Inferior parietal cortex (tissue), 1 donor: ENCODE measurements at regions not wholly inside any gene's neighbourhood (a gene's known extent, or its start where the extent isn't known, plus 50 kb on each side); places are given as distances from the start of the nearest gene placed in this dataset.

Source experiments
- DNase-seq: peaks from one replicate; pipeline ENCODE4 v3.0.0-alpha.2; 2016; ENCODE audit errors: extremely low spot score

DNA sequence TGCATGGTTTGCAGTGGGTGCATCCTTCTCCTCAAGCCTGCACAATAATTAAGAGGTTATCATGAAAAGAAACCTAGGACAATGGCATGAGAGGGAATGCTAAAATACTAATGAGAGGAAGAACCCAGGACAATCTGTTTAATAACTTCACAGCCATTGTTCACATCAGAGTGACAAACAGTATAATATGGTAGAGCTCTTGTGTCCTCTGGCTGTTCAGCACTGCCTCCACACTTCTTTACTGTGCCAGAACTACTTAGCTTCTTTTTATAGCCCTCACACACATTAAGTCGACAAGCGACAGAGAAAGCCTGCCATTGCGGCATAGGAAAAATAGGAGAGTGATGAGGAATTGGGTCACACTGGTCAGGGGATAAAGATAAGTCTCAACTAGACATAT, 65.0 kb upstream of the MEIS2 start:
- DNase-seq = no peak

DNA sequence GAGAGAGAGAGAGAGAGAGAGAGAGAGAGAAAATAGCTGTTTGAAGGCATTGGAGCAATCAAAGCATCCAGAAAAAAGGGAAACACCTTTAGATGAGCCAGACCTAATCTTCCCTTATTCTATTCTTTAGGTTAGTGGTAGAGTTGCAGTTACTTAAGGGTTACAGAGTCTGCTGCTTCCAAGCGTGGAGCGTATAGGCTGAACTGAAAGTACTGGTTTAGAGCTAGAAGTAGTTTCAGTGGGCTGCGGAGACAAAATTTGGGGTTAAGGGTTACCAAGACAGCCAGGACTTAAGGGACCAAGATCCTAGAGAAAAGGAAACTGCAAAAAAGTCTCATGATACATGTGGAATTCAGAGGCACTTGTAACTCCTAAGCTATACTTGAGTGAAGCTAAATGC, 66.1 kb upstream of the MEIS2 start:
- no peak for DNase-seq

DNA sequence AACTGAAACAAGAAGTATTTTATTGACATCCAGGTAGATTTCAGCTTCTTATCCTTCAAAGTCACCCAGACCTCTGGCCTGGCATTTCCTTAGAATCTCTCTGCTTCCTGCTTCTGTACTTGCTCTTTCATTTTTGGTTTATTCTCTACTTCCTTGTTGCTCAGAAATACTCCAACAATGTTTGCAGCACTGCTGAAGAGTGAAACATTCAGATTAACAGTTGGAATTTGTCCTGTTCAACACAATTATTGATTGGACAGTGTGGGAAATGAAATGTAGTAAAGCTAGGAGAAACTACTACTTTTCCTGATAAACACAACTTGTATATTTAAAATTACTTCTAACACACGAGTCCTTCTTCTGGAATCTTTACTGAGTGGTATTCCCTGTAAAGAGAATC, 81.0 kb upstream of the MEIS2 start:
- DNase-seq = no peak

DNA sequence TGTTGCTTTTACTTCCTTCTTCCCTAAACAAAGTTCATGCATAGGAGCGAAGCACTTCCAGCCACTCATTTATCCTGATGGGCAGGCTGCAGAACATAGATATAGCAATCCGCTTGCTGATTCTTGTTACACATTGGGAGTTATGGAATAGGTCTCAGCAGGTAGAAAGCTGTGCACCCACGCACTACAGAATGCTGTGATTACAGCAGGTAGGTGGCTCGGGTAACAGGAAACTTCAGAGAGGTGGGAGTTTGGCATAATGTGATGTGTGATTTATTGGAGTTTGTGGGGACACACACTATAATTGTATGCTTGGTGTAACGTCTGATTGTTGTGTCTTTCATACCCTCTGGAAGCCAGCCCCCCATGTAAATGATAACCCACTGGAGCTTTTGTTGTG, 99.2 kb upstream of the MEIS2 start:
- no peak for DNase-seq

DNA sequence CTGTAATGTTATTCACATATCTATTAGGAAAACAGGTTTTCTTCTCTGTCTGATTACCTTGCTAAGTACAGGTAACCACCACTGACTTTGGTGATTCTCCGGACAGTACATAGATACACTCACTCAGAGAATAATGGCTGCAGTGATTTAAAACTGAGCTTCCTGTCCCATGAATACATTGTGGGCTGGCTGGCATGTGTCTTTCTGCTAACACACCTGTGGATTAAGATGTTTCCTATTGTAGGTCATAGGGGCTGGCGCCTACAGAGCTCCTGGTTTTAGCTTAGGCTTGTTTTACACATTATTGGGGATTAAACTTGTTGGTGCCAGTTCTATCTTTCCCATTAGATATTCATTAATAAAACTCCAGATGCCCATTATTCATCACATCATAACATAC, 102.7 kb upstream of the MEIS2 start:
- no peak for DNase-seq

DNA sequence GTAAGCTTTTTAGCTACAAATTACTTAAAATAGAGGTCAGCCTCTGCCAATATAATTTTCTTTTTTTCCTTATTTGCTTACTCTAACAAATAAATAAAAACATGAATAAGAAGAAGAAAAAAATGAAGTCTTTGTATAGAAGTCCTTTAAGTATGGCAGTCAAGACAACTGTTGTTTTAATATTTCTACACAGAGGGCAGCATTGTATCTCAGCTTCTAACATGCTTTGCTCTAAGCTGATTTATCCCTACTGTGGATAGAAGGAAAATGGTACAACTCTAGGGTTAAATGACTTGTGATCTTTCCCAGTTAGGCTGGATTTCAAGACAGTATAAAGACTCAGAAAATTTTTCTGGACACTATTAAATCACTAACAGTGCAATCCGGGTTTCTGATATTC, 104.3 kb upstream of the MEIS2 start:
- no peak for DNase-seq

DNA sequence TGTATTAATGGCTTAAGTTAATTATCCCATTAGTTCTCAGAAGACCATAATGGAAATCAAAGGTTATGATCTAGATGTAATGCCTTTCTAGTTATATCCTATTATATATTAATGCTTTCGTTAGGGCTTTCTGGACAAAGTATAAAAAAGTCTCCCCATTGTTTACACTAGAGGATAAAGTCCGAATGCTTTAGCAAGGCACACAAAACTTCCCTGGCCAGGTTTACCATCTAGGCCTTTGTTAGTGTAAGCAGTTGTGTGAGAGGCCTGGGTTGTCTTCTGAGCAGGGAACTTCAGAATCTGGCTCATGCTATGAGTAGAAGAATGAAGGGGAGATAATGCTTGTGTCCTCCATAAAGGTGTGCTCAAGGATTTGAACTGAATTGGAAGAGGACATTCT, 106.3 kb upstream of the MEIS2 start:
- DNase-seq = no peak

DNA sequence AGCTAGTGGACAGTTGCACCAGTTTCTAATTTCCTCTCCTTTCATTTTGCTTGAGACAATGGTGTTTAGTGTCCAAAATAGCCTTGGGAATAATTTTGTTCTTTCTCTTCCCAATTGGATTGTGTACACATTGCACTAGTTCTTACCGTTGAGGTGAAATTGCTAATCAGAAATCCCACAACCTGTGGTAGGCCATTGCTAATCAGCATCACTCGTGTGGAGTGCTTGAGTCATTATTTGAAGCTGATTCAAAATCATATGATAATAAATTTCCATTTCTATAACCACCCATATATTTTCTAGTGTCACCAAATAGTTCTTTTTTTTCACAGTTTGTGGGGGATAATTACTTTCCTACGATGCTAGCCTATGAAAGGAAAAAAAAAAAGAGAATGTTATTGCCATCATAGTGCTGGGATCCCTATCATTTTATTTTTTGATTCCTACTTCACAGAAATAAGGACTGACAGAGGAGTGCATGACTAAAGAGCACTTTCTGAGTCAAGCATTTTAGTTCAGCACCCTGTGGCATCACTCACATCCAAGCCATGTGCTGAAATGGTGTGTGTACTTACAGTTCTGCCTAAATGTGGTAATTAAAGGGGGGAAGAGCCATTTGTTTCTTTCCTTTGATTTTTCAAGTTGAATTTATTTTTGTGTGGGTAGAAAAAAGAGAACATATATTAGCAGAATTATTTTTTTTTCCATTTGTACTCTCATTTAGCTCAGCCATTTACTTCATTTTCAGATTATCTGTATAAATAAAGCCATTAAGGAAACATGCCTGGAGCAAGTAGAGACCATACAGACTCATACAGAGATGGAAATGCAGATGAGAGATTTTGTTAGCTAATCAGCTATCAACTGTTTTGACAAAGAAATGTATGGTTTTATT, 108.0 kb upstream of the MEIS2 start:
- DNase-seq = no peak

DNA sequence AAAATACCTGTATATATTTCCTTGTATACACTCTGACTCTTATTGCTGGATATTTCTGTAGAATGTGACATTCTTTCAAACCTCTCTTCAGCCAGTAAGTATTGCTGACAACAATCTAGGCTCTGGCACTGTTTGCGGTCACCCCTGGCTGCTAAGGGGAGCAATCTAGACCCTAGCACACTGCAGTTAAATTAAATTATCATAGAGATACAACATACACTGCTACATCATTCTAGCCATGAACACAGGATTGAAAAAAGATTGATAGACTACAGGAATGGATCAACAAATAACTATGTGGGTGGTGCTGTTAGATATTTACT, 108.7 kb upstream of the MEIS2 start:
- no peak for DNase-seq

DNA sequence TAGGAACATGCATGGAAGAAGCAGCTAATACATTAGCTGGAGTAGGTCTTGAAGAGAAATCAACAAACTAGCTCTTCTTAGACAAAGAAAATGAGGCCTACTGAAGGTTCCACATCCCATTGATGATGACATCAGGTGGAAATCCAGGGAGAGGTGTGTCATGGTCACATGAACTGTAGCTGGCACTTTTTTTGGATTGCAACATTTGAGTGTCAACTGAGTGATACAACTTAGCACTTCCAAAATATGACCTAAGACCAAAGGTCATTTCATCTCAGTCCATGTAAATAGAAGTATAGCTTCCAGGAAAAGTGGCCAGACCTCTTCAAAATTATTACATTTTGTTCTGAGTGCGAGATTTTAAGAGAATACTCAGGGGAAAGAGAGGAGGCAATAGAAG, 117.2 kb upstream of the MEIS2 start:
- DNase-seq = no peak

DNA sequence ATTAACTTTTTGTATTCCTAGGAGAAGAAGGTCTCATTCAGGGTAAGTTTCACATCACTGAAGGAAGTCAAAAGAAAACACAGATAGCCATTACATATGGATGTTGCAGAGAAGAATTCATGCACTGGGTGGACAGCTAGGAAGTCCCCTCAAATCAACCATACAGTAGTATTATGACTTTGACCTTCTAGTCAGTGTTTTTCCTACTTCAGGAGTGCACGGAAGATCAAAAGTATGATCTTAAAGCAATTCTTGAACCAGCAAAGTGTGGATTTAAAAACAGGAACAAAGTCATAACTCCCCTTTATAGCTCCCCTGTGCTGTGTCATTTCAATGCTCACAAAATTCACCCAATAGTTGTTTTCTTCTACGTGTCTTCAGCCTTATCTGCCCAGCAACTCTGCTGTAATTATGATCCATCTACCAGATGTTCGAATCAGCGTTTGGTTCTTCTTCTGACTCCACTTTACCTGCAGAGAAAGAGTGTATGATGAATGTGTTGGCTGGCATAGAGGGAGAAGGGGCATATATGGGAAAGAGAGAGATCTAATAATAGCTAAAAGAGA, 118.1 kb upstream of the MEIS2 start:
- no peak for DNase-seq

DNA sequence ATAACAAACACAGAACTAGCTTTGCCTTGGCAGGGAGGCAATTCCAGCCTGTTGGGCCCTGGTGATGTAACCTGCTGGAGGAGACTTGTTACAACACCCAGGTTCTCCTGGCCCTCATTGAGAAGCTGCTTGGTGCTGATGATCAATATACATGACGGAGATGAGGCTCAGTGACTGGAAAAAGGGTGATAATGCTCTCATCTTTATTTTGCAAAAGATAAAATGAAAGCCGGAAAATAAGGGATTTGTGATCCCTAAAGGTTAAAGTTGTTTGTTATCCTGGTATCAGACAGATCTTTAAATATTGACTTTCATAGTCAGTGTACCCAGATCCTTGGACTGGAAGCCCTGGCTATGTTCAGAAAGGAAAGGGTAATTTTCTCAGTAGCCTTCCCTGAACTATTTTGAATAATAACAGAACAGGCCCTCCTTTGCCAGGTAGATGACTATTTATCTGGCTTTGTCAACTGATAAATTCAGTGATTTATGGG, 118.9 kb upstream of the MEIS2 start:
- no peak for DNase-seq

DNA sequence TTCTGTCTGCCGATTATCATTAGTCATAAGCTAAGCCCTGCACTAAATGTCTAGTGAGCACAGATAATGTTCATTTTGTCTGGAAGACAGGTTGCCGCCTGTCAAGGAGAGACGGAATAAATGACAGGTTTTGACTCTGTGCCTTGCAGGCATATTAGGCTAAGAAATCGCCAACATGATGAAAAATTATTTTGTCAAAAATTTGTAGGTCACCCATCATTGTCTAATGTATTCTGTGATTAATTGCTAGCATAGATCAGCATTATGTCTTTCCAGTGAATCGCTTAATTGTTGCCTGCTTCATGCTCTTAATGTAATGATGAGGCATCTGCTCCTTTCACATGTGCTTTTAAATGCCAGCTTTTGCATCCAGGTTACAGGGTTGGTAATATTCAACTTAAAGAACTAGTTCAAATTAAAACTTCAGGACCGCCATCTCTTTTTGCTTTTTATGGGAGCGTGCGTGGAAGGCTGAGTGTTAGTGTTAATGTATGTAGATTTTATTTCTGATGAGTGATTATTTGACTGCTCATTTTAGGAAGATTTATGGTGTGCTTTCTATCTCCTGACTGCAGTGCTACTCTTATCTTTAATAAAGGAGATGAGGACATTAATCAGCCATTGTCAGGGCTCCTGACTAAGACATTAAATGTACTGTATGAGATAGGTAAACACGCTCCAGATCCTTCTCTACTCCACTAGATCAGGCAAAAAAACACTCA, 120.8 kb upstream of the MEIS2 start:
- DNase-seq = no peak

DNA sequence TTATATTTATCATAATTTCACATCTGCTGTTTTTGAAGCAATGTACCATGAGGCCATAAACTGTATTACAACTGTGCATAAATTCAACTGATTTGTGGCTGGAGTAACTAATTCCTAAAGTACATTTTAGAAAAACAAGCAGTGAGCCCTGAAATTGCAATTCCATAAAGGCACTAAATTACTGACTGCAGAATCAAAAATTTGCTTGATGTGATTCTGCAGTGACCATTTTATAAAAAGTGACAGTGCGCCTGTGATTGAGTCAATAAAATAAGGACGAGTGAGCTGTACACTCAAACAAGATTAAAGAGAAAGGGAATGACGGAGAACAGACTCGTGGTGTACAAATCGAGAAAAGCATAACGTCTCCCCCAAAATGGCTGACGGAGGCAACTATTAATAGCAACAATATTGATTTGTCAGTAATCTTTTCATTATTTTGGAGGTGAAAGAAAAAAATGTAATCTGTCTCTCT, 121.4 kb upstream of the MEIS2 start:
- DNase-seq = no peak

DNA sequence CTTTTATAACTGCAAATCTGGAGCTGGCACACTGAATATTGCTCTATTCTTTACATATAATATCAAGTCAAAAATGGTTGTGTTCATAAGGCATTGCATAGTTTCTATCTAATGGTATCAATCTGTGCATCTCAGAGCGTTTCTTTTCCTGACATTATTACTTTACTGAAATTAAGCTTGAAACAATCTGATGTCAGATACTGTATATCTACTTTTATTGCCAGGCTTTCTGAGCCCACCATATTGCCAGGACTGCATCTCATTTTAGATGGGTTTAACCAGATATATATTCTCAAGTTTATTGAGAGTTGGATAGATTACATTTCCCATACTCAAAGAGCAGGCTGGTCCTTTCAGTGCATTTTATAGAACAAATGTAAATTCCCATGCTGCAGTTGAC, 122.7 kb upstream of the MEIS2 start:
- no peak for DNase-seq

DNA sequence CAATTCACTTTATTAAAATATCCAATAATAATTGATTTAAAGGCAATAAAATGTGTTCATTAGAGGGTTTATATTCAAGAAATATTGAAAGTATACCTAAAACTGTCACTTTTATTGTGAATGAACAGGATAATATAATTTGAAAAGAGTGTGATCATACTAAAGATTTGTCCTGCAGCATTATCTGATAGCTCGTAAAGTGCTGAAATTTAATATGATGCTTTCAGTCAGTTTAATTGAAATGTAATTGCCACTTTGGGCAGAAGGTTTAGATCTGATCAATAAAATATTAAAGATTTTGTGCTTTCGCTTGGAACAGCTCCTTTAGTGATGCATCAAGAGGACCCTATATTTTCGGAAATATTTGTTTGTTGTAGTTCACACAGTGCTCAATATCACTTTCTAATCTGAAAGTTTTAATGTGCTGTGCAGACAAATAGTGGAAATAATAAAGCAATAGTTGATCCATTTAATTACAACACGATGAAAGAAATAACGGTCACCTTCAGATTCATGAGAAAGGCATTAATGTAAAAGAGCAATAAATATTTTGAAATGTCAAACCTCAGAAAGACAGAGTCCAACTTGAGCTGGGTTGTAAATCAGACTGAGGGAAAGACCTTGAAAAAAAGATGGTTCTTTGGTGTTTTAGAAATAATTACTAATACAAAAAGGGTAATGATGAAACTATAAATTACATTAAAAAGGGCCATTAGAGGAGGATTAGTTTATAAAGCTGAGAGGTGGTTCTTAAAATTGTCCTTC, 129.7 kb upstream of the MEIS2 start:
- no peak for DNase-seq

DNA sequence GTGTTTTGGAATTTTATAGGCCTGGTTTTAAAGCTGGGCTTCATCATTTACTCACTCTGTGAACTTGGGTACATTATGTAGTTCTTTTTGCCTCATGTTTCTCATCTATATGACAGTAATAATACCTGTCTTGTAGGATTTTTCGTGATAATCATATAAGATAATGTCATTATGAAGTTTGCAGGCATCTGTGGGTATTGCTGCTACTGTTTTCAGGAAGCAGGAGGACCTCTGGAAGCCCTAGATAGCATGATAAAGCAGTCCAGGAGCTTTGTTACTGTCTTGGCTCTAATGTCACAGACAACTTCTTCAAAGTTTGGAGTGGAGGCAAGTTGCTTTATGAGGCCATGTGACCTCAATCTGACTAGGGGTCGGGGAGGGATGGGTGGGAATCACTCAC, 145.0 kb upstream of the MEIS2 start:
- DNase-seq = no peak

DNA sequence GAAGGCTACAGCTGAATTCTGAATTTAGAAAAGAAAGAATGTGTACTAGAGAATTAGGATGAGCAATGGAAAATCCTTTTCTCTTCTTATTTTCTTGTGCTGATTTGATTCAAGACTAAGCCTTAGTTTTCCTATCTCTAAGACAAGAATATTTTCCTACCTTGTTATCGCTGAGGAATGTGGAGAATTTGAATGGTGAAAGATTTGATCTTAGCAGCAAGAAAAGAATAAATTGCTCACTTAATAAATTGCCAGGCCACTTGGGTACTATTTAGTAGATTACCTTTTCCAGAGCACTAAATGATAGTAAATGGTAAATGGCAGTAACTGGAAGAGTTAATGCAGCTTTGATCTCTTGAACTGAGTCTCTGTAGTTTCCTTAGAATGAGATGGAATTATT, 145.7 kb upstream of the MEIS2 start:
- DNase-seq = no peak

DNA sequence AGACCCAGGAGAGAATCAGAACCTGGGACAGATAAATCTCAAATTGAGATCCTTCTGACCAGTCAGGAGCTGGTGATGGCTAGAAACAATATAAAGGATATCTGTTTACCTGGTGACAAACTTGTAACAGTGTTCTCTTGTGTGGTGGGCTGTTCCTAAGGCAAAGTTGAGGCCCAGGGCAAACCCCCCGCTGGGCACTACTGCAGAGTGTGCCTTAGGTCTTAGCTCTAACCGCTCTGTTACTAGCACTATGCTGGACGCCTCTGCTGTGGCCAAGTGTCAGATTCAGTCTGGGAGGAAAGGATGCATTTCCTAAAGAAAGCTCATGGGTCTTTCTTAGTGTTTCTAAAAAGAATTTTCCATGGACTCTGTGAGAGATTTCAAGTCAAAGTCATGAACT, 146.5 kb upstream of the MEIS2 start:
- DNase-seq = no peak

DNA sequence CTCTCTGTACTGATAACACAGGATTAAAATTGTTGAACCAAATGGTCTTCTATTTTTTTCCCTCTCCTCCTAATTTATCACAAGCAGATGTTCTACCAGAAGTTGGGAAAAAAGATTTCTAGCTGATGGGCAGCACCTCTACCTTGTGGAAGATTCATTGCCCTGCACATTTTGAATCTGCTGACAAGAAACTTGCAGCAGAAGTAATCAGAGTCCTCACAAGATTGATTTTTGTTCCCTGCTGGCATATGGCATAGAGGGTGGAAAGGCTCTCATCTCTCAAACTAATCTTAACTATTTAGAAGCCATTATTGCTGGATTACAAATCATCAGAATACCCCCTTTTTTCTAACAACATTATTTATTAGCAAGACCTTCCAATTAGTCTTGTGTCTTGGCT, 148.9 kb upstream of the MEIS2 start:
- DNase-seq = no peak

DNA sequence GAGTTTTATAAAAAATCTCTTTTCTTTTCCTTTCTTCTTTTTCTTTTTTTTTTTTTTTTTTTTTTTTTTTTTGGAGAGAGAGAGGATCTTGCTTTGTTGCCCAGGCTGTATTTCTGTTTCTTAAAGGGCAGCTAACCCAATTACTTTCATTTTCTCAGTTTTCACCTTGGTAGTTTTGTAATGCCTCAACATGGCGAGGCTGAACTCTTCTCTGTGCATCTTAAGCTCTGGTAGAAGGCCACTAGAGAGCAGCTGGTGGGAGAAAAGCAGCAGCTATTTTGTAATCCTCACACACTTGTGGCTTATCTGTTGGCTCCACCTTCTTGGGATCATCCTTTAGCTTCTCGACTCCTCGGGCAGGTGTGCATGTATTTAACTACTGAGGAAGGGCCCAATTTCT, 152.2 kb upstream of the MEIS2 start:
- DNase-seq = no peak

DNA sequence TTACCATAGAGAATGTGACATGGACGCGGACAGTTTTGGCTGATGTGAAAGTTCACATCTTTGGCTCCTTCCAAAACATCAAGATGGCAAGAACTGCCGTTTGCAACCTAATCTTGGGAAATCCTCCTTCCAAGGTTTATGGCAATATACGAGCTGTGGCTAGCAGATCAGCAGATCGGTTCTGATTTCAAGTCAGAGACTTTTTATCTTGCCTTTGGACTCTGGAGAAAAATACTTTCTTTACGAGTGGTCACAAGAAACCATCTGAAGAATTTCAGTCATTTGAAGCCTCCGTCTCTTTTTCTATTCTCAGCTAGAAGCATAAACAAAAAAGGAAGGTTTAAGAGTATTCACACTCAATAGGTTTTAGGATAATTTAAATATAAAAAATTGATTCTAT, 153.5 kb upstream of the MEIS2 start:
- DNase-seq = no peak
